ENCODE measurements at regions not wholly inside any gene's neighbourhood (a gene's known extent, or its start where the extent isn't known, plus 50 kb on each side); places are given as distances from the start of the nearest gene placed in this dataset.

DNA sequence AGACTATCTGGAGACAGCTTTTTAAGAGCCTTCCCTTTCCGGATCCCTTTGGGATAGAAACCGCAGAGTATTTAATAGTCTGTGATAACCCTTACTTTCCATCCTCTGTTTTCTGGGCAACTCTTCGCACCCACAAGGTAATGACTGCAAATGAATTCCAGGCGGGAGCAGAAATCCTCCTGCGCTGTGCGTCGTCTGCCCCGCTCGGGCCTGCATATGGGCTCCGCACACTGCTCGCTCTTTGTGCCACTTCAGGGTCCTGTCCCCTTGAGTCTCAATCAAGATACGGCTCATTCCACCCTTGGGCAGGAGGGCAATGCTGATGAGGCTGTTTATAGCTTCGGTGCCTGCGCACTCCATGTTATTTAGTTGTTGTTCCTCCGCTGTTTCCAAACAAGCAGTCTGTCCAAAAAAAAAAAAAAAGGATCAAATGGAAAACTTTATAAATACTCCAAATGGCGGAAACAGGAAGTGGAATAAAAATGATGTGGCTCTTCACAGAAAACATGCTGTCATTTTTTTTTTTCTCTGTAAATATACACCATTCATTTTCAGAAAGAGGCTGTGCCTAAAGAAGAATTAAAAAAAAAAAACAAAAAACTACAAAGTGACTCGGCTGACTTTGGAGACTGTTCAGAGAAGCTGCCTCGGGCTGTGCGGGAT is 169.6 kb upstream of the GMDS start:
- no peak for DNase-seq

DNA sequence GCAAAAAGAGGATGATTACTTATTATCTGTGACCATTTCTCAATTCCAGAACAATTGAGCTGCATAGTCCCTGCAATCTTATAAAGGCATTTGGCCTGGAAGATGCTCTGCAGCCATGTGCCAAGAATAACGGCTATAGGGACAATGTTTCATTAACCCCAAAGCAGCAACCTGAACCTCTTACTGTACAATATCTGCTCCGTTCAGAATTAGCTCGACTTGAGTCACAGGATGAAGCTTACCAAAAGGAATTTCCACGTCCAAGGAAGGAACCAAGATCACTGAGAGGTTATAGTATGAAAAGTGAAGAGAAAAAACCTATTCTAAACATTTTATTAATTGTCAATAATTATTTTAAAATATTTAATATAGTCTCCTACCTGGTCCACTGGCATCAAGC is 167.3 kb upstream of the GMDS start:
- no peak for DNase-seq

DNA sequence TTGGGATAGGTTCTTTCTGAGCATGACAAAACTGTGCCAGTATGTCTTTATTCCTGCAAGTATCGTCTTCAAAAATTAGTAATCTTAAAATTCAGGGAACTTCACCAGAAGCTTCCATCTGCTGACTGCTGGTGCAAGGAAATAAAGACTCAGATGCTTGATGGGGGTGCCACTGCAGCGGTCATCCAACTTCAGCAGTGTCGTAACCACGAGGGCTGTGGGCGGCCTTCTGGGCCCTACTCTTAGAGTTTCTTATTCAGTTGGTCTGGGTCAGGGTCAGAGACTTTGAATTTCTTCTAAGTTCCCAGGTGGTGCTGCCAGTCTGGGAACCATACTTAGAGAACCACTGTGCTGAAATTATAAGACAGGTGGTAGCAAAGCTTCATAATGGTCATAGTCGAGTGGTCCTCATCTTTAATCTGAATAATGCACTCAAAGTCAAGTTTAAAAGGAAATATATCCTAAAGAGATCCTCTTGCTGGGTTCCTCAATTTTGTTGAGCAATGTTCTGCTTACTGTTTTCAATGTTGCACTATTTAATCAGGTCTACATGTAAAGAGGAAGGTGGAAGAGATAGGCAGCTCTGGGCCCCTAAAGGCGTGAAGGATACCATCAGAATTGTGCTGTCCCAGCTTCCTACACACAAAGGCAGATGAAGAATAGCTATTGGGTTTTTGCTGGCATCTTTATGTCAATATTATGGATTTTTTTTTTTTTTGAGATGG is 165.4 kb upstream of the GMDS start:
- DNase-seq = no peak

GRCh38 chr6:2407525-2407924 is 162.1 kb upstream of the GMDS start:
- DNase-seq = no peak

GRCh38 chr6:2404211-2404929 is 159.0 kb upstream of the GMDS start:
- no peak for DNase-seq

GRCh38 chr6:2403546-2403945 is 158.1 kb upstream of the GMDS start:
- no peak for DNase-seq

DNA sequence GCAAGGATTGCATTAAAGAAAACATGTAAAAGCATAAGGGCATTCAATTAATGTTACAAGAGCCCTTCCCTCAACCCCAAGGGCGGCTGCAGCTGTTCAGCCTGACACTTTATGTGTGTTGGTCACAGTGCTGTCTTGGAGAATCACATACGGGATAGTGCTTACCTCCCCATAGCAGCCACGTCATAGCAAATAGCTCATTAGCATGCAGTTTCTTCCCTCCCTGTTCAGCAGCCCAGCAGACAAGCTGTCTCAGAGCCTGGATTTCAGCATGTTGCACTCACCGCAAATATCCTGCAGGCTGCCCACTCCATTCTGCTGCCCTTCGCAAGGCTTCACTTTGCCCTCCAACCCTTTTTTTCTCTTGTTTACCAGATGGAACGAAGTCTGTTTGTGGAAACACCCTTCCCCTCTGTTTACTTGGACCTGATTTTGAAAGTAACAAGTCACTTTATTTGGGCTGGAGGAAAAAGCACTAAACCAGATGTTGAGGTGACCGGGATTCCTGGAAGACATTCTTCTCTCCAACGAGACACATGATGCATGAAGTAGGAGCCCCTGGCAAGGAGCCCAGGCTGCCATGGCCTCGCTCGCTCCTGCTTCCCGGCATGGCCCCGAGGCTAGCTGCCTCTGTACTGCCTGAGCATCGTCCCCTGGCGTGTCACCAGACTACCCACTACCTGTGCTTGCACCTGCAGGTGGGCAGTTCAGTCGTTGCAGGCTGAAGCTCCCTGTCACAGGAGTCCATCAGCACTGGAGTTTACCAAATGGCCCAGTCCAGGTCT is 151.6 kb upstream of the GMDS start:
- DNase-seq = no peak

GRCh38 chr6:2396042-2396657 is 150.7 kb upstream of the GMDS start:
- no peak for DNase-seq

DNA sequence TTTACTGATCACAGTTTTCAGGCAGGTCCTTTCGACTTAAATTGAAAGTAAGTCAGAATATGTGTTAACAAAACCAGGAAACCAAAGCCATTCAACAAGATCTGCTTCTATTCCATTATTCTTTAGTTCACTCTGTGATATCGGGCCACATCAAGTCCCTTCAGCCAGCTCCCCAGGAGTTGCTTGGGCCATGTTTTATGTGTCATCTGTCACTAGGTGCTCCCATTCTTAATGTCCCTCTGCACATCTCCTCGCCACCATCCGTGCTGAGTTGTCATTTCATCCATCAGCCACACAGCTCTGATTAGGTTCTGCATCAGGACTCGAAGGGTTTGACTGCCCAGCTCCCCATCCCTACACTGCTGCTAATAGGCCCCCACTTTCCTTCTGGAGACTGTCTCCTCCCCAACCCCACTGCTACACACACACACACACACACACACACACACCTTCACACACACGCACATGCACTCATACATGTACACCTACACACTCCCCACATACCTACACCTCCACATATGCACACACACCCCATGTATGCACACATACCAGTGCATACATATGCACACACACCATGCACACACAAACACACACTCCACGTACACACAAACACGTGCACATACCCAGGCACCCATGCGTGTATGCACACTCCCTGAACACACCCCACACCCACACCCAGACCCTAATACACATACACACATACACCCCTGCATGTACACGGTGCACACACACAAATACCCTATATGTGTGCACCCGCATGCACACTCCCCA is 143.3 kb upstream of the GMDS start:
- DNase-seq = no peak

- no peak for DNase-seq
Observed at GRCh38 chr6:2387445-2387844, 142.0 kb upstream of the GMDS start.

- DNase-seq = no peak
Observed at GRCh38 chr6:2385471-2385983, 140.1 kb upstream of the GMDS start.

GRCh38 chr6:2384528-2384927 is 139.1 kb upstream of the GMDS start:
- DNase-seq = no peak

DNA sequence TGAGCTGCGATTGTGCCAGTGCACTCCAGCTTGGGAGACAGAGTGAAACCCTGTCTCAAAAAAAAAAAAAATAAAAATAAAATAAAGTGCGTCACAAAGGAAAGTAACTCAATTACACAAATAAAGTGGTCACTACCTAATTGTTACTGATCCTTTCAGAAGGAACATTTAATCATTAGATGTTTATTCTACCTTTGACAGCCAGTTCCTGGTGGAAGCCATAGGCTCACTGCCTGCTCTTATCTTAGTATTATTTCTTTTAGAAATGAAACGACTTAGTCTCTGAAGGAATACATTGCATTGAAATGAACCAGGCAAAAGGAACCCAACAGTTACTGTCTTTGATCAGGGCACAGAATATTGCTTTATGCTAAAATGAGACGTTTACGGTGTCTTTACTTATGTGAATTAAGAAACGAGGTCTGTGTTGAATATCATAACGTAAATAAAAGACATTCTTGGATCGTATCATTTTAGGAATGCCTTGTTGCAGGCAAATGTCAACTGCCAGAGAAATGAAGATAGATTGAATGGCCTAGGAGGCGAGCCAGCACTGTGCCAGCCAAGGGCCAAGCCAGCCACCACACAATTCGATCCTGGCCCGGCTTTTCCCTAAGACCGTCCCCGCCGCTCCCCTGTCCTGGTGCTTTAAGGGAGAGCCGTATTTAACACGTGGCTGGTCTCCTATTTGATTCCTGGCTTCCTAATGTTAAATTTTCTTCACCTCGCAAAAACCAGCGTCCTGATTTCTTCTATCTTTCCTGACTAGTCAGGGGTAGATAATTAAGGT is 136.7 kb upstream of the GMDS start:
- DNase-seq = no peak

DNA sequence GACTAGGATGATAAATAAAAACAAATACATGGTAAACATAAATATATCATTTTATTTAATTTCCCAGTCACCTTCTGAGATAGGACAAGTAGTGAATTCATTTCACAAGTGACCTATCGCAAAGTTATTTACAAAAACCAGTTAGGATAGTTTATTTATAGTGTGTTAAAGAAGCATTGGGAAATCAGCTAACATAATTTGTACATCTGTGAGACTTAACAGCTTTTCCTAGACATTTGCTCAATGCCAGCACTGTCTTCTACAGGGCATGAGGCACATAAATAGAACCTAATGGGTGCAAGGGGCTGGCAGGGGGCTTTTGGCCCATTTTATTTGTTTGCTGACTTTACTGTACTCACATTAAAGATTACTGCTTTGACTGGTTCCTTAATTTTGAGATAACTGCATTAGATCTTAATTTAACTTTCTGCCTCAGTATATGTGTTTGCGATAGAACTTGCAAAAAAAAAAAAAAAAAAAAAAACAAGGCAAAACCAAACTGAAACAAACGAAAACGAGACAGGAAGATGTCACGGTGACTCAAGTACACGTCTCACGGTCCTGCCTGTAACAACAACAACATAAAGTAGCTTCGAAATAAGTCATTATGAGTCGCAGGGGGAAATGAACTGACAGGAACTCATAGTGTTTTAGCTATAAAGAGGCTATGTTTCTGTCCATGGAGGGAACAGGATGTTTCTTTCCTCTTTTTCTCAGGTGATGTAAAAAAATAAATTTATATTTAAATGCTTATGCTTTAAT is 133.7 kb upstream of the GMDS start:
- DNase-seq = no peak

GRCh38 chr6:2378046-2378657 is 132.7 kb upstream of the GMDS start:
- no peak for DNase-seq

DNA sequence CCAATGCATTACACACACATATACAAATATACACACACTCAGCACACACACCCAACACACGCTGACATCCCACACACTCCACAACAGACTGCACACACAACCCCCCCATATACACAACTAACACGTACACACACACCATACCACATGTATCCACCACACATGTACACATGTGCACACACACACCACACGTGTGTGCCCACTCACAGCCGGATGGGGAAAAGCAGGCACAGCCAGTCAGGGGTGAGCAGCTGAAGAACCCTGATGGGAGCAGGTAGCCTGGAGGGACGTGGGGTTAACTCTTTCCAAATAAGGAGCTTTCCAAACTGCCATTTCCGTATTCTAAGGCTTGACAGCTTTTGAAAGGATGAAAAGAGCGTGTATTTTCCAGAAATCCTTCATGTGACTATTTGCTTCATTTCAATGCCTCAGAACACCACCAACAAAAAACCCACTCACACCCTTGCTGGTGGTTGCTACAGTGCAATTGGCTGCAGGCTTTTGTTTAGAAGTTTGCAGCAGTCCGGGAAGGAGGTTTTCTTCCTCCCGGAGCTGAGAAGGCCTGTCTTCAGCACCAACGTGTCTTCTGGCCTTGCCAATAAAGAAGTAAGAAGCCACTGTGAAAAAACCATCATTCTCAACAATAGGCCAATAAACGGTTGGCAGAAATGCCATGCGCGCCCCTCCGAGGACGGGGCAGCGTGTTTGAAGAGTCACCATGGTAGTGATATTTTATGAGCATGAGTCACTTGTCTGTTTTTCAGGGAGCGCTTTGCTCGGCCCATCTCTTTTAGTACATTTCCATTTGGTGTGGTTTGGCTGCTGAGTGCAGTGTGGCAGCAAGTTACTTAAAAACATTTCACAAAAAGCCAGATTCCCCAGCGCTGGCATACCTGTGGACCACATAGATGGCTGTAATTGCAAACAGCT is 131.3 kb upstream of the GMDS start:
- no peak for DNase-seq

DNA sequence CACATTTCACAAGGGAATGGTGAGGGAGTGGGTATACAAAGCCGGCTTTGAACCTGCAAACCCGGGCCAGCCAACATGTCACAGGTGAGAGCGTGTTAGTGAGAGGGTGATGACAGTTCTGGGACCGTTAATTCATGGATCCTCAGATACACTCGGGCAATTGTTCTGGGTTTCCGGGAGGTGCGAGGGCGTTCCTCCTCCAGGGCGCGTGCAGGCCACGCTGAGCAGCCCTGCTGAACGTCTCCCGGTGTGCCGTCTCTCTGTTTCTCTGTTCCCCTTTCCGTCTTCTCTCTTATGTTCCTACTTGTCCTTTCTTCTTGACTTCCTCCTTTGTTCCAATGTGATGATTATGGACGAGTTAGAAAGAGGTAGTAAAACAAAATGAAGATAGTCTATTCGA is 130.0 kb upstream of the GMDS start:
- DNase-seq = no peak

- no peak for DNase-seq
Observed at GRCh38 chr6:2369606-2370005, 124.2 kb upstream of the GMDS start.

DNA sequence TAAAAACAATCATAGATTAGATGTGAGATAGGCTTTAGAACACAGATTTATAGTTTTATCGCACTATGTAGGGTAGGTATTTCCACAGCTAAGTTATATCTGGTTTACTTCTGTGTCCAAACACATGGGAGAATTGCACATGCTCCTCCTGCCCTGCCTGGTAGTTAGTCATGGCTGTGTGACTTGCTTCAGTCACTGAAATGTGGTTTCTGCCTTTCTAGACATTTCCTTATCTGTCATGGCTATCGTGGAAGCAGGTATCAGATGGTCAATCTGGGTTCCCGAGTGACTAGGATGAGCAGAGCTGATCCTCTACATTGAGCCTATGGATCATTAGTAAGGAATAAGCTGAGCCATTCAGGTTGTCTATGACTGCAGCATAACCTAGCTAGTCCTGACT is 117.8 kb upstream of the GMDS start:
- DNase-seq = no peak

Data from stimulated activated CD4-positive, alpha-beta T cell treated with anti-CD3 and anti-CD28 coated beads, Interleukin-12 subunit alpha, Interleukin-12 subunit beta, amount 100 ng/mL, for 4 hours (primary cell).